ENCODE measurements at regions not wholly inside any gene's neighbourhood (a gene's known extent, or its start where the extent isn't known, plus 50 kb on each side); places are given as distances from the start of the nearest gene placed in this dataset.

GRCh38 chr13:24071423-24072075 lies 89.0 kb upstream of the SPATA13 start:
- no peaks in the 10 kb centered on the region for H3K9me3 ChIP-seq (ENCODE audit: control insufficient read depth, low read depth, low read length)
- dilution Hi-C loops (cut with MboI; ENCODE audit: extremely low pct_ligation_motif_present, low sequenced_read_pairs): no loop called here
- no peaks in the 10 kb centered on the region for H3K4me1 ChIP-seq (ENCODE audit: control insufficient read depth, extremely low read depth, insufficient read depth, low read length)
- DNase-seq (ENCODE audit: low read depth, low spot score): no peak
- H3K9ac ChIP-seq (ENCODE audit: control insufficient read depth, extremely low read depth, insufficient read depth, low read length): no peak overlapping the region
- H4K20me1 ChIP-seq (ENCODE audit: control insufficient read depth, extremely low read depth, insufficient read depth, low read length): no peaks in the 10 kb centered on the region
- no peaks in the 10 kb centered on the region for H3K79me2 ChIP-seq (ENCODE audit: control insufficient read depth, insufficient read depth, low read length)
- H2AFZ ChIP-seq (ENCODE audit: control insufficient read depth, low read length): no peak overlapping the region
- no peaks in the 10 kb centered on the region for H3K9me1 ChIP-seq (ENCODE audit: control insufficient read depth, extremely low read depth, insufficient read depth, low read length)
- H3K27me3 ChIP-seq (ENCODE audit: control insufficient read depth, extremely low read depth, insufficient read depth, low read length): peaks cover 2% of the 10 kb centered on the region
- no peak overlapping the region for H3K4me3 ChIP-seq (ENCODE audit: control insufficient read depth in 2 of 3, extremely low read depth in 1 of 3, insufficient read depth in 2 of 3, low read depth in 1 of 3, low read length in 3 of 3)
- no peak overlapping the region for H3K4me2 ChIP-seq (ENCODE audit: control insufficient read depth, extremely low read depth, insufficient read depth, low read depth, low read length)
- no peak for FAIRE-seq
- no peak for TF ChIP-seq EZH2 (IDR thresholded peaks at IDR 0.05; ENCODE audit: low read length)
- no peak for TF ChIP-seq CTCF (optimal IDR thresholded peaks at IDR 0.05 in 1 of 3, IDR thresholded peaks at IDR 0.05 in 1 of 3, conservative IDR thresholded peaks at IDR 0.05 in 1 of 3; ENCODE audit: extremely low read depth in 1 of 3, insufficient read depth in 2 of 3, low read length in 3 of 3)
- no peak overlapping the region for H3K27ac ChIP-seq (ENCODE audit: control insufficient read depth, insufficient read depth, low read length)
- H3K36me3 ChIP-seq (ENCODE audit: control insufficient read depth in 2 of 2, extremely low read depth in 1 of 2, insufficient read depth in 2 of 2, low read length in 2 of 2): no peaks in the 10 kb centered on the region

GRCh38 chr13:24073657-24074056 lies 86.9 kb upstream of the SPATA13 start:
- H3K4me2 ChIP-seq (ENCODE audit: control insufficient read depth, extremely low read depth, insufficient read depth, low read depth, low read length): no peak overlapping the region
- H3K79me2 ChIP-seq (ENCODE audit: control insufficient read depth, insufficient read depth, low read length): no peaks in the 10 kb centered on the region
- no peaks in the 10 kb centered on the region for H3K4me1 ChIP-seq (ENCODE audit: control insufficient read depth, extremely low read depth, insufficient read depth, low read length)
- FAIRE-seq: no peak
- no peak for TF ChIP-seq EZH2 (IDR thresholded peaks at IDR 0.05; ENCODE audit: low read length)
- no peak for TF ChIP-seq CTCF (optimal IDR thresholded peaks at IDR 0.05 in 1 of 3, IDR thresholded peaks at IDR 0.05 in 1 of 3, conservative IDR thresholded peaks at IDR 0.05 in 1 of 3; ENCODE audit: extremely low read depth in 1 of 3, insufficient read depth in 2 of 3, low read length in 3 of 3)
- no peak overlapping the region for H3K4me3 ChIP-seq (ENCODE audit: control insufficient read depth in 2 of 3, extremely low read depth in 1 of 3, insufficient read depth in 2 of 3, low read depth in 1 of 3, low read length in 3 of 3)
- no peak overlapping the region for H3K9ac ChIP-seq (ENCODE audit: control insufficient read depth, extremely low read depth, insufficient read depth, low read length)
- no peaks in the 10 kb centered on the region for H4K20me1 ChIP-seq (ENCODE audit: control insufficient read depth, extremely low read depth, insufficient read depth, low read length)
- no peak overlapping the region for H2AFZ ChIP-seq (ENCODE audit: control insufficient read depth, low read length)
- no peaks in the 10 kb centered on the region for H3K9me3 ChIP-seq (ENCODE audit: control insufficient read depth, low read depth, low read length)
- no peak for DNase-seq (ENCODE audit: low read depth, low spot score)
- dilution Hi-C loops (cut with MboI; ENCODE audit: extremely low pct_ligation_motif_present, low sequenced_read_pairs): no loop called here
- no peaks in the 10 kb centered on the region for H3K36me3 ChIP-seq (ENCODE audit: control insufficient read depth in 2 of 2, extremely low read depth in 1 of 2, insufficient read depth in 2 of 2, low read length in 2 of 2)
- peaks cover 2% of the 10 kb centered on the region for H3K27me3 ChIP-seq (ENCODE audit: control insufficient read depth, extremely low read depth, insufficient read depth, low read length)
- no peaks in the 10 kb centered on the region for H3K9me1 ChIP-seq (ENCODE audit: control insufficient read depth, extremely low read depth, insufficient read depth, low read length)
- H3K27ac ChIP-seq (ENCODE audit: control insufficient read depth, insufficient read depth, low read length): no peak overlapping the region
